OCI-LY7 (cell line): ENCODE measurements at regions not wholly inside any gene's neighbourhood (a gene's known extent, or its start where the extent isn't known, plus 50 kb on each side); places are given as distances from the start of the nearest gene placed in this dataset.

Experiments
- BruUV-seq: library from RNA; stranded (reverse); fragments of 400-500 nt; replicated peaks from 2 replicates; lab custom pipeline; 2021; lab: Mats Ljungman, UMichigan
- CTCF ChIA-PET: fragments of 300-600 bp; sonication (Branson Sonifier 250); formaldehyde crosslinking; loops from one replicate; lab custom pipeline; 2022; ENCODE audit warnings: antibody characterized with exemption; ENCODE audit not compliant: unreplicated experiment; lab: Charles Lee
- POLR2A ChIA-PET: fragments of 300-600 bp; sonication (Branson Sonifier 250); formaldehyde crosslinking; loops from one replicate; lab custom pipeline; 2022; ENCODE audit warnings: antibody characterized with exemption; lab: Charles Lee
- DNase-seq: peaks from one replicate; pipeline ENCODE4 v3.0.0-alpha.2; 2015; ENCODE audit warnings: low spot score
- H2AFZ ChIP-seq: fragments of 200-600 bp; sonication (generic), shearing (Covaris generic); 2 replicates; pipeline ENCODE4 v1.6.1; 2014; ENCODE audit warnings: mild to moderate bottlenecking, antibody characterized with exemption, low read length, moderate library complexity
- H3K27ac ChIP-seq: fragments of 200-600 bp; sonication (generic); 2 replicates; pipeline ENCODE4 v1.5.1; 2014; ENCODE audit warnings: mixed run types, low read depth, mild to moderate bottlenecking, moderate library complexity, low read length, inconsistent platforms; ENCODE audit not compliant: poor library complexity, severe bottlenecking
- H3K36me3 ChIP-seq: fragments of 200-600 bp; sonication (generic); 2 replicates; pipeline ENCODE4 v1.6.1; 2014; ENCODE audit warnings: mild to moderate bottlenecking, antibody characterized with exemption, low read length, moderate library complexity, mixed read lengths; ENCODE audit not compliant: insufficient read depth
- H3K4me1 ChIP-seq: fragments of 200-600 bp; sonication (generic); 2 replicates; pipeline ENCODE4 v1.5.1; 2014; ENCODE audit warnings: mild to moderate bottlenecking, low read length; ENCODE audit not compliant: insufficient read depth, poor library complexity, severe bottlenecking
- H3K4me2 ChIP-seq: fragments of 200-600 bp; sonication (generic); 2 replicates; pipeline ENCODE4 v1.6.1; 2014; ENCODE audit warnings: mild to moderate bottlenecking, low read length
- H3K4me3 ChIP-seq: fragments of 200-600 bp; sonication (generic); 2 replicates; pipeline ENCODE4 v1.5.1; 2014; ENCODE audit warnings: mild to moderate bottlenecking, low read depth, low read length; ENCODE audit not compliant: poor library complexity, severe bottlenecking
- H3K79me2 ChIP-seq: fragments of 200-600 bp; sonication (generic); 2 replicates; pipeline ENCODE4 v1.6.1; 2016; ENCODE audit warnings: low read depth, mild to moderate bottlenecking, low read length, moderate library complexity, mixed read lengths; ENCODE audit not compliant: insufficient read depth
- H3K9me2 ChIP-seq: fragments of 200-600 bp; sonication (generic); 2 replicates; pipeline ENCODE4 v1.6.1; 2016; ENCODE audit warnings: mild to moderate bottlenecking, low read length, mixed read lengths; ENCODE audit not compliant: insufficient read depth
- H3K9me3 ChIP-seq: fragments of 200-600 bp; sonication (generic); 2 replicates; pipeline ENCODE4 v1.6.1; 2014; ENCODE audit warnings: mild to moderate bottlenecking, mixed run types, low read length, mixed read lengths
- H4K20me1 ChIP-seq: fragments of 200-600 bp; sonication (generic); 2 replicates; pipeline ENCODE4 v1.6.1; 2014; ENCODE audit warnings: mild to moderate bottlenecking, antibody characterized with exemption, low read length, moderate library complexity, mixed read lengths; ENCODE audit not compliant: insufficient read depth
- CTCF ChIP-seq: fragments of 200-600 bp; sonication (generic); conservative IDR thresholded peaks from 2 replicates; pipeline ENCODE4 v1.5.1; 2014; ENCODE audit warnings: mild to moderate bottlenecking, antibody characterized with exemption, low read length, moderate library complexity, mixed read lengths
- EZH2phosphoT487 ChIP-seq: fragments of 200-600 bp; sonication (generic); IDR thresholded peaks from 2 replicates; pipeline ENCODE4 v1.6.1; 2018; ENCODE audit warnings: low read depth, borderline replicate concordance, mild to moderate bottlenecking, mixed run types, antibody characterized with exemption, low read length, moderate library complexity, mixed read lengths
- intact Hi-C: fragments of 100-400 bp; cut with micrococcal nuclease; formaldehyde crosslinking; loops from one replicate; pipeline ENCODE4 v1.10.0; 2022; ENCODE audit not compliant: unreplicated experiment

DNA sequence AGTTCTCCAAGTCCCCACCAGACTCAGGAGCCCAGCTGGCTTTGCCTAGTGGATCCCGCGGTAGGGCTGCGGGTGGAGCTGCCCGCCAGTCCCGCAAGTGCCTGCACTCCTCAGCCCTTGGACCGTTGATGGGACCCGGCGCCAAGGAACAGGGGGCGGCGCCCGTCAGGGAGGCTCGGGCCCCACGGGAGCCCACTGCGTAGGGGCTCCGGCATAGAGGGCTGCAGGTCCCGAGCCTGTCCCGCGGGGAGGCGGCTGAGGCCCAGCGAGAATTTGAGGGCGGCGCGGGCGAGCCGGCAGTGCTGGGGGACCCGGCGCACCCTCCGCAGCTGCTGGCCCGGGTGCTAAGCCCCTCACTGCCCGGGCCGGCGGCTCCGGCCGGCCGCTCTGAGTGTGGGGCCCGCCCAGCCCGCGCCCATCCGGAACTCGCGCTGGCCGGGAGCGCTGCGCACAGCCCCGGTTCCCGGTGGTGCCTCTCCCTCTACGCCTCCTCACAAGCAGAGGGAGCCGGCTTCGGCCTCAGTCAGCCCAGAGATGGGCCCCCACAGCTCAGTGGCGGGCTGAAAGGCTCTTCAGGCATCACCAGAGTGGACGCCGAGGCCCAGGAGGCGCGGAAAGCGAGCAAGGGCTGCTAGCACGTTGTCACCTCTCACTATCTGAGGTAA, 452.4 kb upstream of the LRFN5 start:
- Histone ChIP-seq H2AFZ (no peak overlapping the region), H3K9me3 (no peaks in the 10 kb centered on the region), H3K27ac (no peak overlapping the region), H3K9me2 (no peaks in the 10 kb centered on the region), H3K79me2 (no peaks in the 10 kb centered on the region), H3K4me1 (no peaks in the 10 kb centered on the region), H3K4me3 (no peak overlapping the region), H3K36me3 (no peaks in the 10 kb centered on the region), H4K20me1 (no peaks in the 10 kb centered on the region), H3K4me2 (no peak overlapping the region)
- CTCF ChIA-PET = no interaction called here
- no peak for DNase-seq
- TF ChIP-seq CTCF (no peak), EZH2phosphoT487 (no peak)
- POLR2A ChIA-PET = interaction anchor here (0.6 to 0.7 kb wide), 2 partner anchors 1276 to 1400 kb away, joined by 3 to 4 read pairs; no protein-coding TSS in a partner anchor
- BruUV-seq = no TSS peak
- intact Hi-C loops = no loop called here

DNA sequence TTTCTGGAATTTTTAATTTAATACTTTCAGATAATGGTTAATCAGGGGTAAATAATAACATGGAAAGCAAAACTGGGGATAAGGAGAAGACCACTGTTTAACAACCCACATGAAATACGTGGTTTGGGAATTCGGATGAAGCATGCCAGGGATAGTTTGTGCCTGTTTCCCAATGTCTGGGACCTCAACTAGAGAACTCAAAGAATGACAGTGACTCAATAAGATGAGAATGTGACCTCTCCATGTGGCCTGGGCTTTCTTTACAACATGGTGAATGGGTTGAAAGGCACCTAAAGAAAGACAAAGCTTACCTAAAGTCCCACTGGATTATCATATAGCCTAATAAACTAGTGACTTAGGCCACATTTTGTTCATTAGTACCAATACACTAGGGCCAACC, 460.3 kb upstream of the LRFN5 start:
- ChIA-PET POLR2A (no interaction called here), CTCF (no interaction called here)
- Histone ChIP-seq H3K9me3 (no peaks in the 10 kb centered on the region; the same call in 1 of the 2 replicates), H3K36me3 (no peaks in the 10 kb centered on the region), H3K4me2 (no peak overlapping the region), H3K4me3 (no peak overlapping the region), H3K79me2 (no peaks in the 10 kb centered on the region), H3K4me1 (no peaks in the 10 kb centered on the region), H2AFZ (no peak overlapping the region), H3K27ac (no peak overlapping the region), H4K20me1 (no peaks in the 10 kb centered on the region), H3K9me2 (no peaks in the 10 kb centered on the region)
- TF ChIP-seq EZH2phosphoT487 (no peak), CTCF (no peak)
- no peak for DNase-seq
- no TSS peak for BruUV-seq
- intact Hi-C loops = no loop called here

GRCh38 chr14:41144370-41144769, 462.3 kb upstream of the LRFN5 start:
- no peak for TF ChIP-seq EZH2phosphoT487
- no peak for TF ChIP-seq CTCF
- DNase-seq = no peak
- Histone ChIP-seq H3K4me1 (no peaks in the 10 kb centered on the region), H3K79me2 (no peaks in the 10 kb centered on the region), H3K4me3 (no peak overlapping the region), H4K20me1 (no peaks in the 10 kb centered on the region), H3K36me3 (no peaks in the 10 kb centered on the region), H3K4me2 (no peak overlapping the region), H3K27ac (no peak overlapping the region), H2AFZ (no peak overlapping the region), H3K9me3 (no peaks in the 10 kb centered on the region; the same call in 1 of the 2 replicates), H3K9me2 (no peaks in the 10 kb centered on the region)
- POLR2A ChIA-PET = no interaction called here
- intact Hi-C loops = no loop called here
- no TSS peak for BruUV-seq
- CTCF ChIA-PET = no interaction called here
